ENCODE measurements at regions not wholly inside any gene's neighbourhood (a gene's known extent, or its start where the extent isn't known, plus 50 kb on each side); places are given as distances from the start of the nearest gene placed in this dataset.
"Not testable (repeated sequence)": the region's sequence is repeated elsewhere in the genome, so short reads cannot be mapped to it uniquely, and the experiment has no call there.

GRCh38 chr7:131823961-131824440 lies 267.6 kb upstream of the PODXL start:
- dilution Hi-C loops (cut with HindIII; ENCODE audit: low sequenced_read_pairs, unreplicated experiment); H3K9ac ChIP-seq (ENCODE audit: low read depth, low read length); H3K79me1 ChIP-seq (ENCODE audit: low read depth in 1 of 2, low read length in 2 of 2); H3K27ac ChIP-seq (ENCODE audit: insufficient read depth, low read length); H2AK5ac ChIP-seq (ENCODE audit: low read depth, low read length); H3K18ac ChIP-seq (ENCODE audit: low read depth, low read length); H2BK15ac ChIP-seq (ENCODE audit: low read depth, low read length); CTCF ChIA-PET; H2AFZ ChIP-seq (replicated peaks; ENCODE audit: low read length, poor library complexity); H3K36me3 ChIP-seq (ENCODE audit: control insufficient read depth, insufficient read depth, low read length); H4K20me1 ChIP-seq (ENCODE audit: insufficient read depth, low read length); BruUV-seq (replicated peaks); DNase-seq; H2BK20ac ChIP-seq (ENCODE audit: low read depth, low read length); H2AK9ac ChIP-seq (replicated peaks; ENCODE audit: low read depth, low read length, poor library complexity); ATAC-seq (ENCODE audit: low read depth); in situ Hi-C loops (cut with MboI; ENCODE audit: low sequenced_read_pairs); H3K4me3 ChIP-seq (ENCODE audit: insufficient read depth, low read depth, low read length); H3K4me1 ChIP-seq (ENCODE audit: control insufficient read depth, insufficient read depth, low read length); H3K4ac ChIP-seq (ENCODE audit: low read depth, low read length); H2BK5ac ChIP-seq (ENCODE audit: low read depth, low read length, poor library complexity, severe bottlenecking); H4K8ac ChIP-seq (ENCODE audit: low read depth in 2 of 2, low read length in 2 of 2); H3K9me3 ChIP-seq (ENCODE audit: control insufficient read depth, insufficient read depth, low read length); H2BK120ac ChIP-seq (ENCODE audit: low read depth, low read length); H3K23ac ChIP-seq (ENCODE audit: low read depth, low read length); H4K5ac ChIP-seq (ENCODE audit: low read depth, low read length); POLR2A ChIA-PET (ENCODE audit: unreplicated experiment); H3K14ac ChIP-seq (replicated peaks; ENCODE audit: low read depth, low read length); H3K4me2 ChIP-seq (ENCODE audit: low read depth, low read length); H4K91ac ChIP-seq (ENCODE audit: insufficient read depth, low read depth, low read length); H3K9me1 ChIP-seq (ENCODE audit: insufficient read depth, low read length); intact Hi-C loops (cut with micrococcal nuclease); H3K27me3 ChIP-seq (ENCODE audit: control insufficient read depth, insufficient read depth, low read length); H3K56ac ChIP-seq (ENCODE audit: extremely low read depth, insufficient read depth, low read length): not testable (repeated sequence)
- WGBS, 2 experiments (ENCODE audit: extremely low coverage in 2 of 2, insufficient read length in 1 of 2), result no CpG with 5 or more reads among the region's 8 CpGs

Measured in IMR-90 (cell line).